Right renal pelvis (tissue), 4 donors: ENCODE measurements at regions not wholly inside any gene's neighbourhood (a gene's known extent, or its start where the extent isn't known, plus 50 kb on each side); places are given as distances from the start of the nearest gene placed in this dataset.
"Not testable (repeated sequence)": the region's sequence is repeated elsewhere in the genome, so short reads cannot be mapped to it uniquely, and the experiment has no call there.

Experiments
- DNase-seq, 4 donors: peaks; one replicate each; pipeline ENCODE4 v3.0.0-alpha.2; 2013; ENCODE audit warnings: low read depth in 4 of 4, low spot score in 3 of 4, missing footprints in 1 of 4

DNA sequence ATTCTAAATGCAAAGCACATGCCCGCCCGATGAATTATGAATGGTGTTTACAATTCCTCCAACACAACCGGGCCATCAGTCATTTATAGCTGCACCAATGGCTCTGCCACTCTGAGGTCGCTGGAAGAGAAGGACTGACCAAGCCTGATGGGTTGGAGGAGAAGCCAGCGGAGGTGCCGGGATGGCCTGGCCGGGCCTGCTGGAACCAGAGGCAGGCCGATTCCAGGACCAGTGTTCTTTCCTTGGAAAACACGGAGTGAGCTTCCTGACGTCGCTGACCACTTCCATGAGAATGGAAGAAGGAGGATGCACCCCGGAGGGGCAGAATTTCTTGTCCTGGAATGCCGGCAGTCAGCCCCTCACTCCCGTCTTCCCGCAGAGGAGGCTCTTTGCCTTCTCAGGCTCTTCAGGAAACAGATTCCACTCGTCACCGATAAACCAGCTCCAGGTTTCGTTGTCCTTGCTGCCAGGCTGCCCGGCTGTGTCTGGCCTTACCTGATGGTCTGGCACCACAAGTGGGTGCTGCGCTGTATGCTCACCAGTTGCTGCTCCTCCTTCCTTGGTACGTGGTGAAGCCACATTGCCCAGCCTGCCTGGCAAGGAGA, 358.5 kb upstream of the SFSWAP start:
- DNase-seq = no peak

DNA sequence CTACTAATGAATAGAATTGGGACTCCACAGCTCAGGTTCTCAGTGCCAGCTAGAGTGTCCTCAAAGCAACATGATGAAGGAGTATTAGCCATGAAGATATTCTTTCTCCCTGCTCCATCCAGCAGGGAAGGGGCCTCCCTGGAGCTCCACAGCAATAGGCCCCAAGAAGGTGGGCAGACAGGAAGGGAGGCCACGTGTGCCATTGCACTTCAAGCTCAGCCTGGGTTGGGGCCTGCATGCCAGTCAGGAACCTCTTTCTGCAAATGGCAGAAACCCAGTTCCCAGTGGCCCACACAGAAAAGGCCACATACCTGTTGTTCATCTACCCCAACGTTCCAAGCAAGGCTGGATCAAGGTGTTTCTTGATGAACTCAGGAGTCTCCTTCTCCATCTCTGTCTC, 357.5 kb upstream of the SFSWAP start:
- no peak for DNase-seq

DNA sequence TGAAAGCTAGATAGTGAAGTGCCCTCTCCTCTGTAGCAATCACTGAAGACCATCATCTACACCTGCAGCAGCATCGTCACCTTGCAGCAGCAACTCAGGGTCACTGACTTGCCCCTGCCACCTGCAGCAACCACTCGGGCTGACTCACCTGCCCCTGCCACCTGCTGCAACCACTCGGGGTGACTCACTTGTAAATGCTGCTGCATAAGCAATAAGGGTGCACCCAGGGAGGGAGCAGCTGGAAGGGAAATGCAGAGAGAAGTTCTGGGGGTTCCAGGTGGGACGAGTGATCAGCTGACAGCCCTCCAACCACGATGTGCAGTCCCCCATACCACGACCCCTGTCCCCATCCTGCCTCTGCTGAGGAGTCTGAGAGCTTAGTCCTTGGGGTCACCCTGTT, 357.1 kb upstream of the SFSWAP start:
- DNase-seq = no peak

DNA sequence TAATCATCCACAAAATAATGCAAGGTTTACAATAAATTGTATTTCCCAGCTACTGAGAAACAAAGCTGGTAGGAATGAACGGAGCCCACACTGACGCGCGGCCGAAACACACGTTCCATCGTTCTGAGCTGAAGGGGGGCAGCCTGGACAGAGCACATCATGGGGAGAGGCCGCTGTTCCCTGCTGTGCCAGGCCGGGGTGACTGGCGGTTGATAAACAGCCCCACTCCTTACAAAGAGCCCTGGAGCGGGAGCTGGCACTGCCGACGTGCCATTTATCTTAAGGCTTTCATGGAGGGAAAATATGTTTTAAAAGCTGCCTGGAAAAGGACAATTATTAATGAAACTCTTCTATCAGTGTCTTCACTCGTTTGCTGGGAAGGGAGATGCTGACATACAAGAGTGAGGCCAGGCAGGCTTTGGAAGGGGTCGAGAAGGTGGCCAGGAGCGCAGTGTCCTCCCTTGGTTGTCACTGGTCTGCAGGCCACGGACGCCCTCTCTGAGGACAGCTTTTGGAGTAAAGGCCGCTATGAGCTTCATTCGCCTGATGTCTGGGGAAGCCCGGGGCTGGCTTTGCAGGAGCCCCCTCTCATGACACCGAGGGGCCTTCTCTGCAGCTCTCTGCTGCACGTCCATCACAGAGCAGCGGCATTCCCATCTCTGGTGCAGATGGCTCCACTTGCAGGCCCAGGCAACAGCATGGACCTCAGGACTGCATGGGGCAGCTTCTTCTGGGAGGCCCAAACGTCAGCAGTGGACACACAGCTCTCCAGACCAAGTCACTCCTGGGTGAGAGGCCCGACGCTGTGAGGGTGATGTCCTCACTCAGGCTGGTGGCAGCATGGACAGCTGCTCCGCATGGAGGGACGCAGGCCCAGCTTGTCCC, 355.3 kb upstream of the SFSWAP start:
- no peak for DNase-seq

DNA sequence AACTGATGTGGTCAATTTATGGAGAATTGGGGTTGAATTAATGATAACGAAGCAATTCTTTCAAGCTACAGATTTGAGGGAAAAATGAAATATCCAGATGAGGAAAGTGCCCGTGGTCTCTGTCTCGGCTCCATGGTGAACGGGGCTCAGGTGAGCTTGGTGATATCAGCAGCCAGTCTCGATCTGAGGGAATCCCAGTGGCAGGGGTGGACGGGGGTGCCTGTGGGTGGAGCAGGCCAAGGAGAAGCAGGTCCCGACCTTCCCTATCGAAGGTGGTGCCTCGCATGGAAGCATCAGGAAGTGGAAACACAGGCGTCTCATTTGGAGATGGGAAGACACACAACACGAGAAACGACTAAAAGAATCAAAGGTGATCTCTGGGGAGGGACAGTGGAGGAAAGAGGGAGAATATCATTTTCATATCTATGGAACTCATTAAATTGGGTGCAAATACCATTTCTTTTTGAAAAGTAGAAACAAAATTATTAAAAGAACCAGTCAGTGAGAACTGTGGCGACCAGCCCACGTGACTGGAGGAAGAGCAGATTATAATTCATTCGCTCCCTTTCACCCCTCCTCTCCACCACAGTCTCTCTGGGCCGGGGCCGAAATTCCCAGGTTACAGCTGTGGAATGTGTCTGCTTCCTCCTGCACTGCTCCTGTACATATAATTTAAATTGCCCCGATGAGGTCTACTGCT, 354.3 kb upstream of the SFSWAP start:
- no peak for DNase-seq

DNA sequence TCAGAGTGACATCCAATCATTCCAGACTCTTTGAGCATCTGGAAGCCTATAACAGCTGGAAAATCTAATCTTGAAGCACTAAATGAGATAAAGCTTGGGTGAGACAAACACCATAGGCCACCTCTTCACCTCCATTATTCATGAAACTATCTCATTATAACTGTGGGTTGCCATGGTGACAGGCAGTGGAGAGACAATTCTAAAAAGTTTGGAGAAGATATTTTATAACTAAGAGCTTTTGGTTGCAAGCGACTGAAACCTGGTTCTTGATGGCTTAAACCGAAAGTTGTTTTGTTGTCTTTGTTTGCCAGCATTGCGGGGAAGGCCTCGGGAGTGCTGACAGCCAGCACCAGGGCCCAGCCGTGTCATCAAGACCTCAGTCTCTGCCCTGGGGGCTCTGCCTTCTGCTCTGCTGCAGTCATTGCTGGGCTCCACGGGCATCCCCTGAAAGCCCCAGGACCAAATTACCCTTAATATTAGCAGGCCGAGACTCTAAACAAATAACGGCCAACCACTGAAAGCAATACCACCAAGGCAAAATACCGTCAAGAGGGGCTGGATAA, 353.6 kb upstream of the SFSWAP start:
- no peak for DNase-seq

DNA sequence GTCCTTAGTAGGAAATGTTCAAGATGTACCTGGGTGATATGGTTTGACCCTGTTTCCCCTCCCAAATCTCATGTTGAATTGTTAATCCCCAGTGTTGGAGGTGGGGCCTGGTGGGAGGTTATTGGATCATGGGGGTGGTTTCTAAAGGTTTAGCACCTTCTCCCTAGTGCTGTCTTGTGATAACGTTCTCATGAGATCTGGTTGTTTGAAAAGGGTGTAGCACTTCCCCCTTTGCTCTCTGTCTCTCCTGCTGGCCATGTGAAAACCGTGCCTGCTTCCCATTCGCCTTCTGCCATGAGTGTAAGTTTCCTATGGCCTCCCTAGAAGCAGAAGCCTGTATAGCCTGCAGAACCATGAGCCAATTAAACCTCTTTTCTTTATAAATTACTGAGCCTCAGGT, 353.0 kb upstream of the SFSWAP start:
- DNase-seq = no peak

DNA sequence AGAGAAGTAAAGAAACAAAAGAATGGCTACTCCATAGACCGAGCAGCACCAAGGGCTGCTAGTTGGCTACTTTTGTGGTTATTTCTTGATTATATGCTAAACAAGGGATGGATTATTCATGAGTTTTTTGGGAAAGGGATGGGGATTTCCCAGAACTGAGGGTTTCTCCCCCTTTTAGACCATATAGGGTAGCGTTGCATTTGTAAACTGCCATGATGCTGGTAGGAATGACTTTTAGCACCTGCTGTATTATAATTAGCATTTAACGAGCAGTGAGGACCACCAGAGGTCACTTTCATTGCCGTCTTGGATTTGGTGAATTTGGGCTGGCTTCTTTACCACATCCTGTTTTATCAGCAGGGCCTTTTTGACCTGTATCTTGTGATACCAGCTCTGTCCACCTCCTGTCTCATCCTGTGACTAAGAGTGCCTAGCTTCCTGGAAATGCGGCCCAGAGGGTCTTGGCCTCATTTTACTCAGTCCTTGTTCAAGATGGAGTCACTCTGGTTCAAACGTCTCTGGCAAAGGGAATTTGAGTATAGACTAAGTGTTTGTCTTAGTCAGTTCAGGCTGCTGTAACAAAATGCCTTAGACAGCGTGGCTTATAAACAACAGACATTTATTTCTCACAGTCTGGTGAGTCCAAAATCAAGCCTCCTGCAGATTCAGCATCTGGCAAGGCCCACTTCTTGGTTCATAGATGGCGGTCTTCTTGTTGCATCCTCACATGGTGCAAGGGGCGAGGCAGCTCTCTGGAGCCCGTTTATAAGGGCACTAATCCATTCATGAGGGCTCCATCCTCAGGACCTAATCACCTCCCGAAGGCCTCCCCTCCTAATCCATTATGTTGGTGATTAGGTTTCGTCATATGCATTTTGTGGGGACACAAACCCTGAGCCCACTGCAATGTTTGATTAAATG, 348.3 kb upstream of the SFSWAP start:
- DNase-seq = no peak

DNA sequence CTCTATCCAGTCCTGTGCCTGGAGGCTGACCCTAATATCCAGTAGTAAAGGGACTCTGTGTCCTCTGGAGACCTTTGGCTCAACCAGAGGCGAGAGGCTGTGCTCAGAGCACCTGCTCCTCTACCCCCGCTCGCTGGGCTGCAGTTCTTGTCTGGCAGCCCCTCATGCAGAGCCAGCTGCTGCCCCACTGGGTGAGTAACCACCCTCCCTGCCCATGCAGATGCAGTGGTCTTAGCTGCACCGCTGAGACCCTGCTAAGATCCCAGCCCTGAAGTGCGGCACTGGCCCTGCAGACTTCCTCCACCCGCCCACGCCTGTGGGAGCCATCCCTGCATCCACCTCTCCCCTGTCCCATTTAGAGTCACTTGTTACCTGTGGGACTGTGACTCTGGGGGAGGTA, 347.5 kb upstream of the SFSWAP start:
- DNase-seq = no peak

DNA sequence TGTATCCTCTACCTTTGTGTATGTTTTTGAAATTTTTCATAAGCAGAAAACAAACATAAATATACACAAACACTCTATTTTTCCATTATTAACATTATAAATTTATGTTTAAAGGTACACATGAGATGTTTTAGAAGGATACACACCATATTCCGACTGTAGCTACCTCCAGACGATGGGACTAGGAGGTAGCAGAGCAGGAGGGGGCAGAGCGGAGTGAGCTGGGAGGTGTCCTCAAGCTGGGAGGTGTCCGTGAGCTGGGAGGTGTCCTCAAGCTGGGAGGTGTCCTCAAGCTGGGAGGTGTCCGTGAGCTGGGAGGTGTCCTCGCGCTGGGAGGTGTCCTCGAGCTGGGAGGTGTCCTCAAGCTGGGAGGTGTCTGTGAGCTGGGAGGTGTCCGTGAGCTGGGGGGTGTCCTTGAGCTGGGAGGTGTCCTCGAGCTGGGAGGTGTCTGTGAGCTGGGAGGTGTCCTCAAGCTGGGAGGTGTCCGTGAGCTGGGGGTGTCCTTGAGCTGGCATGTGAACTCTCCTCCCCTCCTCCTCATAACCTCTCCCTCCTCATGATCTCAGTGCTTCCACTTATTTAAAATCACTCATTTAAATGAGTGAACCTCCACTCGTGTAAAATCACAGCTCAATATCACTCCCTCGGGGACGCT, 346.9 kb upstream of the SFSWAP start:
- DNase-seq = no peak

DNA sequence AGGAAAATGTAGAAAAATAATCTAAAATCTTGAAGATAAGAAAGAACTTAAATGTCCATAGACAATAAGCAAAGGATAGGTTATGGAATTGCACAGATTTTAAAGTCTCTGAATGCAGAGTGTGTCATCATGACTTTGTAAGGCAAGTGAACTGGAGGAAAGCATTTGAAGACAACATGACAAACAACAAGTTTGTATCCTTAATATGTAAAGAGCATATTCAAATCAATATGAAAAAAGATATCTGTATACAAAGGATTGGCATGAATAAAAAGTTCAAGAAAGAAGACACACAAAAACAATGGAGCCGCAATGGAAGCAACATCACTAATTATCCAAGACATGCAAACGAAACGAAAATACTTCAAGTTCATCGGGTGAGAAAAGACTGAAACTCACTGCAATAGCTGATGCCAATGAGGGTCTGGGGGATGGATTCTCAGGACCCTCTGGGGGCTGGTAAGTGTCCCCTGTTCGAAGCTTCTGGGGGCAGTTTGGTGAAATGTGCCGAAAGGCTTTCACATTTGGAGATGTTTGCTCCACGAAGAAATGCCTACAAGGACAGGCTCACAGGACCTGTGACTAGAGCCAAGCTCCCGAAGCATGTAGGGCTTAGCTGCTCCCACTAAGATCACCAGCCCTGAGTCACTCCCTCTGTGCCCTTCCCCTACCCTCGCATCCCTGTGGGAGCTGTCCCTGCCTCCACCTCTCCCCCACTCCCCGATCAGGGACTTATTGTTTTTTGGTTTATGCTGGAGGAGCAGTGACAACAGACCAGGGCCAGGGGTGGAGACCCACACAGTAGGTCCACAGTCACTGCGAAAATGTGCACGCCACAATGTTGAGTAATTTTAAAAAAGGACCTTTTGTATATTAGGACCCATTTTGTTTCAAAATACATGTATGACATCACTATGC, 345.7 kb upstream of the SFSWAP start:
- no peak for DNase-seq

DNA sequence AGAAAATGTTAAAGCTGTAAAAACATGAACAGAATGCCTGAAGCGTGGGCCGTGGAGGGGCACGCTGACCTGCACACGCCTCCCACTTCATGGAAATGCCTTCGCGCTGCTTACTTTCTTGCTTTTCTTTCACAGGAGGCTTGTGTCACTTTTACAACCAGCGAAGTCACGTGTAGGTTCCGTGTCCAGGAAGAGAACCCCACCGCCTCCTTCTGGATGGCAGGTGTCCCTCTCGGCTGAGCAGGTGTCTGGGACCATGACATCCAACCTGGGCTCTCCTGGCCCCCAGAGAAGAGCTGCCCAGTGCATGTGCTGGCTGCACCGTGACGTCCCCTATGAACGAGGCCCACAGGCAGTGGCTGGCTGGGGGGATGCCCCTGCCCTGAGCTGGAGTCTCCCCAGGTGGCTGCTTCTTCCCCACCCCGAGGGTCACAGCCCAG, 345.0 kb upstream of the SFSWAP start:
- DNase-seq = peak; percentile 20 to 39 (median 28)

DNA sequence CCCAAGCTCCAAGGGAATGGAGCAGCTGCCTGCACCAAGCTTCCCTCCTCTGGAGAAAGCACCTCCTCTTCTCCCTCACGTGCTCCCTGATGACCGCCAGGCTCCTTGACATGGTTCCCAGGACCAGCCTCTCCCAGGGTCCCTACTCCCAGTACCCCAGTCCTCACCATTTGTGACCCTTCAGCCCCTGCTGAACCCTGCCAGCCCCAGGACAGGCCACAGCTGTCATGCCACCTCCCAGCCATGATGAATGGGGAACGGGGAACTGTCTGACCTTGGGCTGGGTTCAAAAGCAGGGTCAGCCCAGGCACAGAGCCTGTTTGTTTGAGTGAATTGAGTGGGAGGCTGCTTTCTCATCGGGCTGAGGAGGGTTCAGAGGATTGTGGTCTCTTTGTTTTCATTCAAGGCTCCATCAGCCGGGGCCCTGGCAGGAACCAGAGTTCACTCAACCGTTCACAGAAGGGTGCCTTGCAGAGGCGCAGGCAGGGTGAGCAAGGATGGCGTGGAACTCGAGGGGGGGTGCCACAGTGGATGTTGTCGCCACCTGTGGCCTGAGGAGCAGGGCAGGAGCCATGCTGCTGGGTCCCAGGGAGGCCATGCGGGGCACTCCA, 344.5 kb upstream of the SFSWAP start:
- no peak for DNase-seq

DNA sequence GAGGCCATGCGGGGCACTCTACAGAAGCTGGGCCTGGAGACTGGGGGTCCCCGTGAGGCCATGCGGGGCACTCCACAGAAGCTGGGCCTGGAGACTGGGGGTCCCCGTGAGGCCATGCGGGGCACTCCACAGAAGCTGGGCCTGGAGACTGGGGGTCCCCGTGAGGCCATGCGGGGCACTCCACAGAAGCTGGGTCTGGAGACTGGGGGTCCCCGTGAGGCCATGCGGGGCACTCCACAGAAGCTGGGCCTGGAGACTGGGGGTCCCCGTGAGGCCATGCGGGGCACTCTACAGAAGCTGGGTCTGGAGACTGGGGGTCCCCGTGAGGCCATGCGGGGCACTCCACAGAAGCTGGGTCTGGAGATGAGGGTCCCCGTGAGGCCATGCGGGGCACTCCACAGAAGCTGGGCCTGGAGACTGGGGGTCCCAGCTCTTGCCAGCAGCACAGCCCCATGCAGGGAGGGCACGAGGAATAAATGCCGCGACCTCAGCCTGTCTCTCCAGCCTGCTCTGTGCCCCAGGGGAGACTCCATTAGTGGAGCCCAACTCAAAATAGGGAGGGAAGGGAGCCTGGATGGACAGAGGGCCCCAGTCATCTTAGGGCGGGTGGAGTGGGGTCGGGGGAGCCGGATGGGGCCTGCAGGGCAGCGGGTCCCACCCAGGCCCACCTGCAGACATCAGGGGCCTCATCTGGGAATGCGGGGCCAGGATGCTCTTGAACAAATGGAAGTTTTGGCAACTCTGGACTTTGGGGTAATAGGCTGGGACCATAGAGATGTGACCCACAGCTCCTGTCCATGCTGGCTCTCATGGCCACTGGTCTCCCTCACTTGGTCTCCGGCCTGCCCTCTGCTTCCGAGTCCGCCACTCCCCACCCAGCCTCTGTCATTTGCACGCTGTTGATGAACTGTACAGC, 343.6 kb upstream of the SFSWAP start:
- not testable (repeated sequence) for DNase-seq

DNA sequence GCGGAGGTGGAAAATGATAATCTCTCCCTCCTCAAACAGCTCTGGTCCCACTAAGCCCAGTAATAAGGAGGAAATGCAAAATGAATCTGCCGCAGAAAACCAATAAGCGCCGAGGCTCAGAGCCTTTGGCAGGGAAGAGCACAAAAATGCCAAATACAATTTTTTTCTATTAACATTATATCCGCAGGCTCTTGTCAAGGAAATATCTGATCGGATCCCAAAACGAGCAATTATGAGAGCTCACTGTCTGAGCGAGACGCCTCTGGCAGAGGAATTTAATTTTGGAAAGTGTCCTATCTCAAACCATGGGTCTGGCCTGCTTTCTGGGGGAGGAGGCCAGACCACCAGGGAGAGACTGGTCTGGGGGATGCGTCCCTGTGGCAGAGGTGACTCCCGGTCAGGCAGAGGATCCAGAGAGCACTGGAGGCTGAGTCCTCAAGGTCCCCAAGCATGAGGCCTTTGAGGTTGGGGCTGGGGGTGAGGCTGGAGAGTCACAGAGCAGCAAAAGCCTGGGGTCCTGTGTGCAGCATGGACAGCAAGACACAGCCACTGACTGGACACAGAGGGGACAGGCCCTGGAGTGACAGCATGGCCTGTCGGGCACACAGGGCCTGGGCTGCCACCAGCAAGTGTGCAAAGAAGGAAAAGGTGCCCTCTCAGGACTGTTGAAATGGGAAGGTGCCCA, 342.8 kb upstream of the SFSWAP start:
- no peak for DNase-seq

DNA sequence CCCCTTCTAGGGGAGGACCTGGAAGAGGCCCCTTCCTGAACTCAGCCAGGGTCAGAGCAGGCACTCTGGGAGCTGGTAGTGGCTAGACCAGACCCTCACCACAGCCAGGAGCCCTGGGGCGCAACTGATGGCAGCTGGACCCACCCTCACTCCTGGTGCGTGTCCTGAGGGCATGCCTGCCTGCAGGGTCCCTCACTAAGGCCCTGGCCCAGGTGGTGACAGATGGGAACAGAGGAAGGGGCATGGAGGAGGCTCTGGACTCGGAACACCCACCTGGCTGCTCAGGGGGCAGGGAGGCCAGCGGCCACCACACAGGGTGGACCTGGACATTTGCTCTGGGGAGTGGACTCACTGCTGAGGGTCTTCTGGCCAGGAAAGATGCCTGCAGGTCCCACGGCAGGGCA, 342.2 kb upstream of the SFSWAP start:
- no peak for DNase-seq
